NCI-H1436 (cell line): ENCODE measurements at regions not wholly inside any gene's neighbourhood (a gene's known extent, or its start where the extent isn't known, plus 50 kb on each side); places are given as distances from the start of the nearest gene placed in this dataset.

Source experiments
- DNase-seq: peaks from one replicate; lab custom pipeline; 2025; lab: John Stamatoyannopoulos, UW

DNA sequence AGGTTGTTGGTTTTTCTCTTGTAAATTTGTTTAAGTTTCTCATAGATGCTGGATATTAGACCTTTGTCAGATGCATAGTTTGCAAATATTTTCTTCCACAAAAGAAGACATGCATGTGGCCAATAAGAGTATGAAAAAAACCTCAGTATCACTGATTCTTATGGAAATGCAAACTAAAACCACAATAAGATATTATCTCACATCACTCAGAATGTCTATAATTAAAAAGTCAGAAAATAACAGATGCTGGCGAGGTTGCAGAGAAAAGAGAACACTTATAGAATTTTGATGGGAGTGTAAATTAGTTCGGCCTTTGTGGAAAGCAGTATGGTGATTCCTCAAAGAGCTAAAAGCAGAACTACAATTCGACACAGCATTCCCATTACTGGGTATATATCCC, 1355.6 kb downstream of the FAM133A start:
- DNase-seq: no peak

DNA sequence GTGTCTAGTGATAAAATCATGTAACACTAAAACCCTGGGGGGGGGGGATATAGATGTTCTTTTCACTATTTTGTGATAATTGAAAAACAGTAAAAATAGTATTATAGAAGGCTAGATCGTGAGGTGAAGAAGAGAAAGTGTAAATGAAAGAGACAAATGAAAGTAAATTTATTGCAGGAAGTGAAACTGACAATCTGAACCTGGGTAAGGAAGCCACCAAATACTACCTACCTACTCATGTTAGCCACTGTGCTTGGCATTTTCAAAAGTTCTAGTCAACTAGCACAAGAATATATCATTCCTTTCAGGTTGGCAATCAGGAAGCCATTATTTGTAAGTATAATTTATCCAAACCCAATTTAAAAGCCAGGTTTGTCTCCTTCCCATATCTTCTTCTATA, 1366.1 kb downstream of the FAM133A start:
- DNase-seq: no peak

DNA sequence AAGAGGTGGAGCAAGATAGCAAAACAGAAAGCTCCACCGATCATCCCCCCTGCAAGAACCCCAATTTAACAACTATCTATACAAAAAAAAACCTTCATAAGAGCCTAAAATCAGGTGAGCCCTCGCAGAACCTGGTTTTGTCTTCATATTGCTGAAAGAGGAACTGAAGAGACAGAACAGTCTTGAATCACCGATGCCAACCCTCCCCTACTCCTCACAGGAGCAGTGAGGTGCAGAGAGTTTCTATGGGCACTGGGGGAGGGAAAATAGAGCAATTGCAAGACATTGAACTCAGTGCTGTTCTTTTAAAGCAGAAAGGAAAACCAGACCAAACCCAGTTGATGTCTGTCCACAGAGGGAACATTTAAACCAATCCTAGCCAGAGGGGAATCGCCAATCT, 1370.3 kb downstream of the FAM133A start:
- DNase-seq: no peak

DNA sequence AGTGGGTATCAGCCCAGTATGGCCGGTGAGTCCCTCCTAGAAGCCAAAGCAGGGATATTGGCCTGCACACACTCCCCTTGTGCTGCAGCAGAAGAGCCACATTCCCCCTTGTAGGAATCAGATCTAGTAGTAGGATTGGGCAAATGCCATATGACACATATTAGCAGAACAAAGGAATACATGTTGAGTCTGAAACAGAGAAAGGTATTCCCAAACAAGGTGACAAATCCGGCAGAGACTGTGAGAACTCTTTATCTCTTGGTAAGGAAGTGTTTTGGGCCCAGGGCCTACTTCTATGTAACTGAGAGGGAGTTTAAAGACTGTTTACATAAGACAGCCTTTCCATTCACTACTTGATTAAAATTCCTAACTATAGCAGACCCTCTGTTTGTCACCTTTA, 1382.0 kb downstream of the FAM133A start:
- no peak for DNase-seq

GRCh38 chrX:95056901-95057300, 1382.9 kb downstream of the FAM133A start:
- DNase-seq: no peak

DNA sequence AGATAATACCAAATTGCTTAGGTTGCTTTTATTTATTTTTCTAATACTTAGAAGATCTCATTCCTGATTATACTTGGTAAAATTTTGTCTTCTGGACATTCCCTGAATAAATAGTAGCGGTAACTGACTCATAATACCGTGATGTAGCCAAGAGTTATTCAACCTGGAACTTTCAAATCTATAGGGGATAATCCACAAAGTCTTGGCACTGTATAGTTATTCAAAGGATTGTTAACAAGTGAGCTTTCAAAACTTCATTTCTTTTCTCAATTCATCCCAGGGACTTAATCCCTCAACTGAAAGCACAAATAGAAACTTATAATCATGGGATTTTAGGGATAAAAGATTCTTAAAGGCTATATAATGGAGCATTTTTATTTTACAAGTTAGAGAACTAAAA, 1383.3 kb downstream of the FAM133A start:
- no peak for DNase-seq

- no peak for DNase-seq
These were observed 1384.8 kb downstream of the FAM133A start for GRCh38 chrX:95058815-95059214.

DNA sequence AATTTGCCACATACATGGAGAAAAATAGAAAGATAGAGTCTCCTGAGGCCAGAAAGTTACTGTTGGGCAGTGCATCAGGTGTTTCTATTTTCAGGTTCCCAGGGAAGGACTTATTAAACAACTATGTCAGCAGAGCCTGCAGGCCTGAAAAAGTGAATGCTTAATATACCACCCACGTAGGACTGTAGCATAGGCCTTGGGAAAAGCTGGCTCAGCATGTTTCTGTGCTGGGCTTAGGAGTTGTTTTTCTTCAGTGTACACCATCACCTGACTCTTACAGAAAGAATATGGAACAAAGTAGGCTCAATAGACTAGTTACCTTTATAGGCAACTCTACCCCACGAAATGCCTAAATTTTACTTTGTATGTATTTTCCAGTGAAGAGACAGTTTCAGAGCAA, 1385.9 kb downstream of the FAM133A start:
- DNase-seq: no peak

DNA sequence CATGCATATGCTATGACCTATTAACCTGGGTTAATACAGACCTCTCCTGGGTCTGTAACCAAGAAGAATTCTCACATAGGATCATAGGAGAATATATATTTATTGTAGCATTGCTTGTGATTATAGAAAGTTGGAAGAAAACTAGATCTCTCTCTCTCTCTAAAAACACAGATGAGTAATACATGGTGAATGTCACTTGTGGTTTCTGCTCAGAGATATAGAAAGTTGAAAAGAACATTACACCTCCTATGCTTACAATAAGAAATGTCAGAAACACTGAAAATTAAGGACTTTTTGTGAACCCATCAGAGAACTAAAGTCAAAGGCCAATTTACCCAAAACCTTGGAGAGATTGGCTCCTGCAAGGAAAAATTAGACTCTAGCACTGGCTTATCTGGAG, 1389.5 kb downstream of the FAM133A start:
- DNase-seq: no peak

GRCh38 chrX:95065151-95065550, 1391.1 kb downstream of the FAM133A start:
- no peak for DNase-seq

DNA sequence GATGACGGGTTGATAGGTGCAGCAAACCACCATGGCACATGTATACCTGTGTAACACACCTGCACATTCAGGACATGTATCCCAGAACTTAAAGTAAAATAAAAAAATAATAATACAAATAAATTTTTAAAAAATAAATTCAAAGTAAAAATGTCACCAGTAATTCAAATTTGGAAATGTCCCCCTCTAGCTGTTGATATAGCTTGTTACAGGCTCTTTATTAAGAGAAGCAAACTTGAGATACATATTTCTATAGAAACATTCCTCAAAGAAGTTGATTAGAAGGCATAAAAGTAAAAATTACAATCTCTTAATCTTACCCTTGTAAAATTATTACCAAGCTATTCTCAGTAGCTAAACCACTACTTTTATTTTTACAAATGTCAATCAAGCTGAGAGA, 1397.0 kb downstream of the FAM133A start:
- DNase-seq: no peak

DNA sequence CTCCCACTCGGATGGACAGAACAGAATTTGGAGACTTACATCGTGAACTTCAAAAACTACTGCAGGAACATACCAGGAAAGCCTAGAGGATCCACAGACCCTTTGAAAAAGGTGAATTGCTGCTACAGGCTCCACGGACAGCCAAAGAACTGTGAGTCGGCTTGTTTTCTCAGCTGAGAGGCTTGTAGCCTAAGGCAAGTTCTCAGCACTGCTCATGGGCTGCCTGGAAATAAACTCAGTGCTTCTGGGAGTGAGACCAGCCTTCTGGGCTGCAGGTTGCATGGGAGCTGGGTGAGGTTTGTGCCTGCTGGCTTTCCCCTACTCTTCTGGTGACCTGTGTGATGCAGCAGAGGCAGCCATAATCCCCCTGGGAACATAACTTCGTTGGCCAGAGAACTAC, 1397.6 kb downstream of the FAM133A start:
- no peak for DNase-seq

- peak; percentile 4 for DNase-seq
These were observed 1402.4 kb downstream of the FAM133A start for GRCh38 chrX:95076449-95076848.

DNA sequence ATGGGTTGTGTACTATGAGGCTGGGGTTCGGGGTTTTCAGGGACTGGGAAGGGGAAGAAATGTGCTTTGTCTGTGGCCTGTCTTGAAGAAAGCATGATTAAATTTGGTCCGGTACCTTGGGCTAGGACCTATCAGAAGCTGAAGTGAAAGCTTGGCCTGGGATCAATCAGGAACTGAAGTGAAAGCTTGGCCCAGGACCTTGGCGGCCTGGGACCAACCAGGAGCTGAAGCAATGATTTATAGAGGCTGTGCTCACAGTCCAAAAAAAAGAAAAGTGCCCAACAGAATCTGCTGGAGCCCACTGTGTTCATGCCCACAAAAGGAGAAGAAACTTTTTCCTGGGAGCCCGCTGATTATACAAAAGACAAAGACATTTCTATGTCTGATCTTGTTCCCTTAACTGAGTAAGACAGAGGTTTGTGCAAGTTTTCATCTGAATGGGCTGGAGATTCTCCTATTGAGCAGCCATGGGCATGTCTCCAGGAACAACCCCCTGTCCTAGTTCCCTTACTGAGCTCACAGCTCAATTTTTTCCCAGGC, 1427.9 kb downstream of the FAM133A start:
- no peak for DNase-seq

- DNase-seq: no peak
These were observed 1443.5 kb downstream of the FAM133A start for GRCh38 chrX:95117556-95117955.

DNA sequence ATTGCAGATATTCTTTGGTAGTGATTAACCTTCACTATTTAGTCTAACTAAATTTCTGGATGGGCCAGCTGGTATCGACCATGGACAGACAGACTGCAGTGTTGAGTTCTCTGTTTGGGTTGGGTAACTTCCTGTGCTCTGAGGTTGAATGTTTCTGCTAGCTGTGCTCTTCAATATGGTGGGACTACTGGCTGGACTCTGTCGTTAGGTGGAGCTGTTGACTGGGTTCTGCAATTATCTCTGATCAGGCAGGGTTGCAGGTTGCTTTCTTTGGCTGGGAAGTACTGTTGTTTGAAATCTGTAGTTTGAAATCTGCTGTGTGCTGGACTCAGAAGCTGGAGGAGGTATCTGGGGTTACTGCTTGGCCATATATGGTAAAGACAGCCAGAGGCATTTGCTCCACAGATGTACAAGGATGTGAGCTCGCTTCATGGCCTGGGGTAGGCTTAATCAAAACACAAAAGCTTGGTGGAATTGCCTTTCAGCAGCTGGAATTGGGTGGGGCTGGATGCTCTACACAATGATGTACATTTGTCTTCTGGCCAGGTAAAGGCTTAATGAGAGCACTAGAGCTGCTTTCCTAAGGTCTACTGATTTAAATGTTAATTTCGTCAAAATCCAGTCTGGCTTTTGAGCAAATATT, 1472.0 kb downstream of the FAM133A start:
- no peak for DNase-seq

- no peak for DNase-seq
These were observed 1478.8 kb downstream of the FAM133A start for GRCh38 chrX:95152810-95153209.

DNA sequence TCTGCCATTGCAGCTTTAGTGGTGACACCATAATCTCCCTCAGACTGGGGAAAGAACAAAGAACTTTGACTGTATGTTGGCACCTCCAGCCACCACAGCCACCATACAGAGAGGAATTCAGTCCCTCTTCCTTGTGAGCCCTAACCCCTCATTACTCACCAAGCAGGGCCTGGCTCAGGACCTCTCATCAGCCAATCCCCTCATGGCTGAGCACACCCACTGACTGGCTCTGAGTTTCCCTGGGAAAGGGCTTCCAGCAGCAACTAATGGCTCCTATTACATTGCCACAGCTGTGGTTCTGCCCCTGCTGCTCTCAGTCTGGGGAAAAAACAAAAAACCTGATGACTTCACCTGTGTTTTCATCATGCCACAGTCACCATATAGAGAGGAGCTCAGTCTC, 1482.6 kb downstream of the FAM133A start:
- no peak for DNase-seq
